ENCODE measurements at regions not wholly inside any gene's neighbourhood (a gene's known extent, or its start where the extent isn't known, plus 50 kb on each side); places are given as distances from the start of the nearest gene placed in this dataset.
"Not testable (repeated sequence)": the region's sequence is repeated elsewhere in the genome, so short reads cannot be mapped to it uniquely, and the experiment has no call there.

GRCh38 chr9:86626802-86627201 lies 272.6 kb upstream of the TUT7 start:
- DNase-seq: no peak

DNA sequence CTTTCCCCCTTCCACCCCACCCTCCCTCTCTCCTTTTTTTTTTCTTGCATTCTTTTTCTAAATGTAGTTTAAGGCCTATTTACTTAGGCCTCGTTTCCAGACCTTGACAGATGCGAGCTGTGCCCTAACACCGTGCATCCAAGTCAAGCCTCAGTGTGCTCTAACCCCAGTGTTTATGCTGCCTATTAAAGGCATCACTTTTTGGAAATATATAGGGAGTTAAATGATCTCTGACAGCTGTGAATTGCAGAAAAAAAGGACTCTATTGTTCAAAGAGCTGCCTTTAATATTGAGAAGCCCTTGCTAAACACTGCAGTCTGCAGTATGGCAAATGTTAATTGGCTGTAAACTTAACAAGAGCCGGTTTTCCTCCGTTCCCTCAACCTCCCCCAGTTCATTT lies 270.4 kb upstream of the TUT7 start:
- DNase-seq: peak in 1 of 3 donors; percentile 46

DNA sequence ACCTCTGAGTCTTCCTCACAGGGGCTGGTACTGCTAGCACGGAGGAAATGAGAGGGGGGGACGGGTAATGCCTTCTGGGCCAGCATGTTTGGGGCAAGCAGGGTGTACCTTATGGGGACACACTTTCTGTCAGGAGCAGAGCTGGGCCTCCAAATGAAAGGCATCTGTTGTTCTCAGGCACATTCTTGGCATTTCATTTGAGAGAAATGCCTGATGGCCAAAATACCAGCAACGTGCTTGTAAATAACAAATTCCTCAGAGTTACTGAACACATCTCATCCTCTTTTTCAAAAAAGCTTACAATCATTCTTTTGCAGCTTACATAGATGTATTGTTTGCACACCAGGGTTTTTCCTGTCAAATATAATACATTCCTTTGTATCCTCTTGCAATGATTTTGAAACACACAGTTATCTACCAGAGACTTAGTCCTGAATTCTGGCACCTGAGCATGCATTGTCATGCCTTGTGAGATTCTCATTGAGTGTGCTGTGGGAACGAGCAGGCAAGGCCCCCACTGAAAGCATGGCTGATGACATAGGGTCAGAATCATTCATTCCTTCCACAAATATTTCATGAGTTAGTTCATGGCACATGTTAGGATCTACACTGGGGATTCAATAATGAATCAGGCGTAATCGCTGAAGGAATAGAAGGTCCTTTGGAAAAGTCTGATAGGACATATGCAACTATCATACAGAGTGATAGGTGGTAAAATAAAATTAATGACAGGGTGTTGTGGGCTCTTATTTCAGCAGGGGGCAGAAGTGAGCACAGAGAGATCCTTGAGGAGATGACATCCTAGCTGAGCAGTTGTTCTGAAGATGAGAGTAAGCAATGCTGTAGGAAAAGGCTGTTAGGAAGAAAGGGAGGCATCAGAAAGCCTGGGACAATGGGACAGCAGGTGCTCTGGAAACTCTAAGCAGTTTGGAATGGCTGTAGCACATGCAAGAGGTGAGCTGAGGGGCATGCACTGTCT lies 260.9 kb upstream of the TUT7 start:
- peak in 2 of 3 donors; percentile 48 to 73 for DNase-seq

DNA sequence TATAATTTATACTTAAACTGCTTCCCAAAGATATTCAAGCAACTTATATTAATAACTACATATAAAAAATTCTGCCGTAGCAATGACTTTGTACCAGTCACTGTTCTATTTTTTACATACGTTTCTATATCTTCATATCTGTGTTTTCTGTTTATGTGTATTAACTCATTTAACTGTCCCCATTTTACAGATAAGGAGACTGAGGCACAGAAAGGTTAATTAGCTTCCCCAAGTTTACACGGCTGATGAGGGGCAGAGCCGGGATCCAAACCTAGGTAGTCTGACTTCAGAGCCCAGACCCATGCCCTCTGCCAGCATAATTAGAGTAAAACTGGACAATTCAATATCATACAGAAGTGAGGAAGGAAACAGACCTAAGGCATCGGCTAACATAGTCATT lies 259.7 kb upstream of the TUT7 start:
- DNase-seq: no peak

- DNase-seq: not testable (repeated sequence)
Observed at GRCh38 chr9:86611534-86611933, 257.3 kb upstream of the TUT7 start.

DNA sequence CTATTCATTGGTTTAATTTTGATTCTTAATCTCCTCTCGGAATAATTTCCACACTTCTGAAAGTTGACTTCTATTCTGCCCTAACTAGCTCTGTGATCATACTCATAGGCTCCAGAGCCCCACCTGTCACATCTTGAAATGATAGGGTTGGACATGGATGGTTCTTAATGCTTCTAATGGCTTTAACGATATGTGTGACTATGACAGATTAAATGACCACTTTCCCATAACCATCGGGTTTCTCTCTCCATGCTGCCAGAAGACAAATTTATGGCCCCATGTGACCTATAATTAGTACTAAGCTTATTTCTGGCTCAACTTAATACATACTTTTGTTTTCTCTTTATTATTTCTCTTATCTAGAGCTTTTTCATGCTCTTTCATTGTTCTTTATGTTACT lies 251.1 kb upstream of the TUT7 start:
- DNase-seq: no peak

- peak in 1 of 3 donors; percentile 83 for DNase-seq
Observed at GRCh38 chr9:86604741-86605140, 250.5 kb upstream of the TUT7 start.

- DNase-seq: no peak
Observed at GRCh38 chr9:86602715-86603114, 248.5 kb upstream of the TUT7 start.

GRCh38 chr9:86601697-86602096 lies 247.5 kb upstream of the TUT7 start:
- peak in 1 of 3 donors; percentile 39 for DNase-seq

DNA sequence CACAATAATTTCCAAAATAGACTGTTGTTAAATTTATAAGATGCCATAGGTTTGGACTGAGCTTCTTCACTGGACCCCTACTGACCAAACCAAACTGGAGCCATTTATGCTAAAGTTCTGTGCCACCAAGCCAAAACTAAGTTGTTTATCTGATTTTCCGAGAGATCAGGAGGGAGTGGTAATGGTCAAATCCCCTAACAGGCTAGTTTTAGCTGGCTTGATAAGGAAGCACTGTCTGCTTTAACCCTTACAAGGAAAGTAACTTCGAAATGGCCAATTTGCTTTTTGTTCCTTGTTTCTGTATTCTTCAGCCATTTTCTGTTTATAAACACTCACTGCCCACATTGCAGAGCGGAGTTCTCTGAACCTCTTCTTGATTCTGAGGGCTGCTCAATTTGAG lies 246.8 kb upstream of the TUT7 start:
- DNase-seq: no peak

GRCh38 chr9:86600291-86600690 lies 246.1 kb upstream of the TUT7 start:
- DNase-seq: peak; percentile 54 to 87 (median 68)

GRCh38 chr9:86599561-86599960 lies 245.4 kb upstream of the TUT7 start:
- peak in 1 of 3 donors; percentile 78 for DNase-seq

DNA sequence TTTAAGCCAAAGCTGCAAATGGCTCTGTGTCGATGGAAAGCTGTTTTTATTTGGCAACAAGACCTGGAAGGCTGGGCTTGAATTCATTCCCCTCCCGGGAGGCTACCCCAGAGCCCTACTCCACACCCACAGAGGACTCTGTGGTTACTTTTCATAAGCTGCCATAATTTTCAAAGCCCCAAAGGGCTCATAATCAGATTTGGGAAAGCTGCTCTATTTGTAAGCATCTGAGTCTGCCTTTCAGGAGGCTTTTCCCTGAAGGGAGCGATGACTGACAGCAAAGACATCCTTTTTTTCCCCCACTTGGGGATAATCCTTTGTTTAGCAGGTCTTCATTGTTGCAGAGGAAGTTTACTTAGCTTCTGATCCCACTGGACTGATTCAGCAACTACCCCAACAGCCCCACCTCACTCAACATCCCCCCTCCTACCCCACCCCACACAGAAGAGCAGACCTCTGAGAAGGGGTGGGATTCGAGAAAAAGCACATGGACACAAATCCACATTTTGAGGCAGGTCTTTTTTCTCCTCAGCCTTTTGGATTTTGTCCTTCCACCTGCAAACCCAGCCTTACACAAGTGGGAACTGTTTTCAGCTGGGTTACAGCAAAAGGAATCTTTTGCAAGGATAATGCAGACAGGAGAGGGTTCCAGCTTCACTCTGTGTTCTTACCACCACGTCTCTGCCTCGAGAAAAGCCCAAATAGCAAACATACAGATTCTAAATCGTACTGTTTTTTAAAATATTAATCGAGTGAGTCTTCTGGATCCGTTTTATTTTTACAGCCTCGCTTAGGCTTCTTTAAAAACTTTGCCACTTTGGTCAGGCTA lies 244.4 kb upstream of the TUT7 start:
- peak; percentile 56 to 92 (median 68) for DNase-seq

- no peak for DNase-seq
Observed at GRCh38 chr9:86594724-86595123, 240.5 kb upstream of the TUT7 start.

DNA sequence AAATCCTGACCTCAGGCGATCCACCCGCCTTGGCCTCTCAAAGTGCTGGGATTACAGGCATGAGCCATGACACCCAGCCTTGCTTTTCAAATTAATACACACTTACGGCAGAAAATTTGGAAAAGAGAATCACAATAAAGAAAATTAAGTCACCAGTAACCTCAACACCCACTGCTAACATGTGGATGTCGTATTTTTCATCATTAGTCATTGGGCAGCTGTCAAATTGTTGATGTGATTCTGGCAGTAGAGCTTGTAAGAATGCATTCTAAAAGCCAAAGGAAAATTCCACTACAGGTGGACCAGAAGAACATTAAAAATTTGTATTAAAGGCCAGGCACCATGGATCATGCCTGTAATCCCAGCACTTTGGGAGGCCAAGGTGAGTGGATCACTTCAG lies 237.3 kb upstream of the TUT7 start:
- no peak for DNase-seq

DNA sequence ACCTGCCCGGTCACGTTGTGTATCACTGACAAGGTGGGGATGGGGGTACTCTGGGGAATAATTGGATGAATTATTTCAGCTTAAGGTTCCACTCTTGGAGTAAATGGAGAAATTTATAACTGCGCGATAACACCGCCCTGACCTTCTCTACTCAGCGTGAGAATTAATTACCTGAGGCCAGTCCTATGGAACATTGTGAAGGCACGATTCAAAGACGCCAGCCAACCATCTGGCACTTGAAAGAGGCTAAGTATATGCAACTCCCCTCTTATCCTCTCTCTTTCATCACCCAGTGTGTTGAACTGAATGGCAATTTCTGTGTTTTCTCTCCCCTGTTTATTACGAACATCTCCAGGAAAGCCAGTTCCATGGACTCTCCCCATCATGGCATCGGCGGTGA lies 235.5 kb upstream of the TUT7 start:
- no peak for DNase-seq

GRCh38 chr9:86589273-86589672 lies 235.1 kb upstream of the TUT7 start:
- no peak for DNase-seq

GRCh38 chr9:86586144-86586494 lies 231.9 kb upstream of the TUT7 start:
- no peak for DNase-seq

DNA sequence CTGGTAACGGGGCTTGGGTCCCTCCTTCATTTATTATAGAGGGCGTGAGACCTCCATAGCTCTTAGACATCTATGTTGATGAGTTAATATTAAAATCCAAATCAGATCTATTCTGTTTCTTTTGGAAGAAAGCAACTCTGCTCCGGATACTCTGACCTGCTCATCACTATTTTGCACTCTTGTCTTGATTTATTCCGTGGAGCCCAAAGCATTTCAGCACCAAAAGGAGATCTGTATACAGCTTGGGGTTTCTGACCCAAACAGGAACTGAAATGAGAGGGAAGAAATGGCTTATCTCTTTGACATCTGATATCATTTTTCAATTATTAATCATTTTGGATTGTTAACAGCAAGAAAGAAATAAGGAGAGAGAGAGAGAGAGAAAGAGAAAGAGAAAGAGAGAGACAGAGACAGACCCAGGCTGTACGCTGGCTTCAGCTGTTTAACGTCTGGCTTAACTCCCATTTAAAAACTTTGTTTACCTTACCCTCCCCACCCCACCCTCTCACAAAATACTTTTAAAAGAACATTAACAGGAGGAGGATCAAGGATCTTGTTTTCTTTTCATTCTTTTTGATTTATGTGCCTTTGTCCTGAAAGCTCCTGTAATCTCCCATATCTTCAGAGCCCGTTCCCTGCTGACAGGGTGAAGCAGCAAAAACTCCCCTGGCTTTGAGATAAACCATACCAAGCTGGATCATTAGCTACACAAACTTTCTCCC lies 231.4 kb upstream of the TUT7 start:
- peak in 1 of 3 donors; percentile 70 for DNase-seq

GRCh38 chr9:86580688-86581087 lies 226.5 kb upstream of the TUT7 start:
- DNase-seq: peak in 1 of 3 donors; percentile 89

- no peak for DNase-seq
Observed at GRCh38 chr9:86578722-86579121, 224.5 kb upstream of the TUT7 start.

All from muscle of back (tissue), 3 donors.